K562 (cell line): ENCODE measurements at regions not wholly inside any gene's neighbourhood (a gene's known extent, or its start where the extent isn't known, plus 50 kb on each side); places are given as distances from the start of the nearest gene placed in this dataset.

Source experiments
- NFIC ChIP-seq: fragments of 450-650 bp; IDR thresholded peaks from 2 replicates; pipeline ENCODE4 v1.6.1; 2017; ENCODE audit warnings: mild to moderate bottlenecking, inconsistent platforms
- TAF1 ChIP-seq: IDR thresholded peaks from 2 replicates; pipeline ENCODE4 v1.6.1; 2011; ENCODE audit warnings: mild to moderate bottlenecking, low read length, moderate library complexity; ENCODE audit not compliant: insufficient read depth, control insufficient read depth, severe bottlenecking; ENCODE audit errors: extremely low read depth
- ZNF263 ChIP-seq: sonication (generic); formaldehyde crosslinking; IDR thresholded peaks from 2 replicates; pipeline ENCODE4 v1.8.0; 2022; ENCODE audit warnings: mild to moderate bottlenecking, missing genetic modification reagents, borderline replicate concordance
- TF ChIP-seq, protein P1 (sequence below), 3 experiments: IDR thresholded peaks in 2 of 3; conservative IDR thresholded peaks in 1 of 3; 2 replicates each; pipeline ENCODE4 v1.5.1; 2011 to 2012; ENCODE audit warnings: low read length in 3 of 3, mild to moderate bottlenecking in 3 of 3, control low read depth in 2 of 3, improper control_type of control experiment in 1 of 3, inconsistent platforms in 1 of 3, low read depth in 1 of 3, mixed read lengths in 1 of 3, moderate library complexity in 1 of 3; ENCODE audit not compliant: insufficient read depth in 2 of 3
- TF ChIP-seq, protein P2 (sequence below): fragments of 250-450 bp; sonication (Bioruptor Pico); IDR thresholded peaks from 2 replicates; pipeline ENCODE4 v1.5.0; 2020; ENCODE audit warnings: mild to moderate bottlenecking, borderline replicate concordance
- TF ChIP-seq, protein P3 (sequence below): fragments of 450-650 bp; formaldehyde crosslinking; IDR thresholded peaks from 2 replicates; pipeline ENCODE4 v1.4.0; 2022; ENCODE audit warnings: missing genetic modification characterization

DNA sequence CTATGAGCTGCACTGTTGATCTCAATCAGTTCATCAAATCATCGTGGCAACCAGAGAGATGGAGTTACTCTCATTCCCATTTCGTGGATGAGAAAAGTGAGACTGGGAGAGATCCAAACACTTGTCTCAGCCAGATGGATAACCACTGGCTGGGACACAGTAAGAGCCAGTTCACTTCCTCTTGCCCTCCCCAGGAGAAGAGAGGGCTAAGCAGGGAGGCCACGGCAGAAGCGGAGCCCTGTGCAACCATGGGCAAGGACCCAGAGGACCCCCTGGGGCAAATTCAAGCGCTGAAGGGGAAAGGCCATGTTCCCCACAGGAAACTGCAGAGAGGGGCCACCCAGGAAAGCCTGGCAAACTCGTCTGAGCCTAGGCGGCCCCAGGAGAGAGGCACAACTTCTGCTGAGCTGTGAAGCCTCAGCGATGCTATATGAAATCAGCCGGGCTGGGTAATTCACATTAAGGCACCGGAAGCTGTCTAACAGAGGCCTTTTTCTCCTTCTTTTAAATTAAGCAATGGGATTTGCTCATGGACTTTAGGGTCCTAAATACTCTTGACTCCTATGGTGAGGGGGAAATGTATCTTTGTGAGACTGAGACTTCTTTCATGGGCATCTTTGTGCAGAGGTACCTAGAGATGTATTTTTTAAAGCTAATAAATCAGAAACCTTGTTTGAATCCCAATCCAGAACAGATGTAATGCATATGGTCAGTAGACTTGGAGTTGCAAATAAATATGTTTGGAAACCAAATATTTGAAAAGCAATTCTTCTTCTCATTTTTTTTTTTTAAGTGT is 137.1 kb upstream of the SMIM23 start:
- TF ChIP-seq TAF1 (no peak), ZNF263 (CRISPR knock-in tag) (no peak), NFIC (no peak)
- TF ChIP-seq, protein P1, sequence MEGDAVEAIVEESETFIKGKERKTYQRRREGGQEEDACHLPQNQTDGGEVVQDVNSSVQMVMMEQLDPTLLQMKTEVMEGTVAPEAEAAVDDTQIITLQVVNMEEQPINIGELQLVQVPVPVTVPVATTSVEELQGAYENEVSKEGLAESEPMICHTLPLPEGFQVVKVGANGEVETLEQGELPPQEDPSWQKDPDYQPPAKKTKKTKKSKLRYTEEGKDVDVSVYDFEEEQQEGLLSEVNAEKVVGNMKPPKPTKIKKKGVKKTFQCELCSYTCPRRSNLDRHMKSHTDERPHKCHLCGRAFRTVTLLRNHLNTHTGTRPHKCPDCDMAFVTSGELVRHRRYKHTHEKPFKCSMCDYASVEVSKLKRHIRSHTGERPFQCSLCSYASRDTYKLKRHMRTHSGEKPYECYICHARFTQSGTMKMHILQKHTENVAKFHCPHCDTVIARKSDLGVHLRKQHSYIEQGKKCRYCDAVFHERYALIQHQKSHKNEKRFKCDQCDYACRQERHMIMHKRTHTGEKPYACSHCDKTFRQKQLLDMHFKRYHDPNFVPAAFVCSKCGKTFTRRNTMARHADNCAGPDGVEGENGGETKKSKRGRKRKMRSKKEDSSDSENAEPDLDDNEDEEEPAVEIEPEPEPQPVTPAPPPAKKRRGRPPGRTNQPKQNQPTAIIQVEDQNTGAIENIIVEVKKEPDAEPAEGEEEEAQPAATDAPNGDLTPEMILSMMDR (IDR thresholded peaks at IDR 0.05 in 2 of 3, conservative IDR thresholded peaks at IDR 0.05 in 1 of 3; ENCODE audit: insufficient read depth in 2 of 3, low read depth in 1 of 3, low read length in 3 of 3): no peak
- TF ChIP-seq, protein P2, sequence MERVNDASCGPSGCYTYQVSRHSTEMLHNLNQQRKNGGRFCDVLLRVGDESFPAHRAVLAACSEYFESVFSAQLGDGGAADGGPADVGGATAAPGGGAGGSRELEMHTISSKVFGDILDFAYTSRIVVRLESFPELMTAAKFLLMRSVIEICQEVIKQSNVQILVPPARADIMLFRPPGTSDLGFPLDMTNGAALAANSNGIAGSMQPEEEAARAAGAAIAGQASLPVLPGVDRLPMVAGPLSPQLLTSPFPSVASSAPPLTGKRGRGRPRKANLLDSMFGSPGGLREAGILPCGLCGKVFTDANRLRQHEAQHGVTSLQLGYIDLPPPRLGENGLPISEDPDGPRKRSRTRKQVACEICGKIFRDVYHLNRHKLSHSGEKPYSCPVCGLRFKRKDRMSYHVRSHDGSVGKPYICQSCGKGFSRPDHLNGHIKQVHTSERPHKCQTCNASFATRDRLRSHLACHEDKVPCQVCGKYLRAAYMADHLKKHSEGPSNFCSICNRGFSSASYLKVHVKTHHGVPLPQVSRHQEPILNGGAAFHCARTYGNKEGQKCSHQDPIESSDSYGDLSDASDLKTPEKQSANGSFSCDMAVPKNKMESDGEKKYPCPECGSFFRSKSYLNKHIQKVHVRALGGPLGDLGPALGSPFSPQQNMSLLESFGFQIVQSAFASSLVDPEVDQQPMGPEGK (CRISPR knock-in tag): no peak
- TF ChIP-seq, protein P3, sequence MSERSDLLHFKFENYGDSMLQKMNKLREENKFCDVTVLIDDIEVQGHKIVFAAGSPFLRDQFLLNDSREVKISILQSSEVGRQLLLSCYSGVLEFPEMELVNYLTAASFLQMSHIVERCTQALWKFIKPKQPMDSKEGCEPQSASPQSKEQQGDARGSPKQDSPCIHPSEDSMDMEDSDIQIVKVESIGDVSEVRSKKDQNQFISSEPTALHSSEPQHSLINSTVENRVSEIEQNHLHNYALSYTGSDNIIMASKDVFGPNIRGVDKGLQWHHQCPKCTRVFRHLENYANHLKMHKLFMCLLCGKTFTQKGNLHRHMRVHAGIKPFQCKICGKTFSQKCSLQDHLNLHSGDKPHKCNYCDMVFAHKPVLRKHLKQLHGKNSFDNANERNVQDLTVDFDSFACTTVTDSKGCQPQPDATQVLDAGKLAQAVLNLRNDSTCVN: no peak
